CD4-positive, alpha-beta T cell treated with Interferon alpha-2 for 1 hour (primary cell): ENCODE measurements at regions not wholly inside any gene's neighbourhood (a gene's known extent, or its start where the extent isn't known, plus 50 kb on each side); places are given as distances from the start of the nearest gene placed in this dataset.
"Not testable (repeated sequence)": the region's sequence is repeated elsewhere in the genome, so short reads cannot be mapped to it uniquely, and the experiment has no call there.

Source experiments
- DNase-seq, 2 donors: peaks; one replicate each; pipeline ENCODE4 v3.0.0-alpha.2; 2020 to 2022

- DNase-seq, result not testable (repeated sequence)
These were observed 873.8 kb downstream of the PCDH17 start for GRCh38 chr13:58505262-58505920.

- no peak for DNase-seq
These were observed 896.8 kb downstream of the PCDH17 start for GRCh38 chr13:58528351-58528750.

GRCh38 chr13:58531614-58532013, 900.1 kb downstream of the PCDH17 start:
- no peak for DNase-seq

GRCh38 chr13:58542530-58542929, 911.0 kb downstream of the PCDH17 start:
- no peak for DNase-seq

GRCh38 chr13:58547419-58547818, 915.9 kb downstream of the PCDH17 start:
- no peak for DNase-seq

- no peak for DNase-seq
These were observed 934.6 kb downstream of the PCDH17 start for GRCh38 chr13:58566176-58566575.

- no peak for DNase-seq
These were observed 942.2 kb downstream of the PCDH17 start for GRCh38 chr13:58573743-58574142.

GRCh38 chr13:58574791-58575190, 943.2 kb downstream of the PCDH17 start:
- DNase-seq, result no peak

GRCh38 chr13:58579468-58579867, 947.9 kb downstream of the PCDH17 start:
- no peak for DNase-seq

- no peak for DNase-seq
These were observed 952.4 kb downstream of the PCDH17 start for GRCh38 chr13:58583966-58584365.

- no peak for DNase-seq
These were observed 953.1 kb downstream of the PCDH17 start for GRCh38 chr13:58584610-58585009.

GRCh38 chr13:58587183-58587582, 955.6 kb downstream of the PCDH17 start:
- no peak for DNase-seq

GRCh38 chr13:58592052-58592451, 960.5 kb downstream of the PCDH17 start:
- DNase-seq, result no peak

GRCh38 chr13:58592786-58593185, 961.2 kb downstream of the PCDH17 start:
- DNase-seq, result no peak

- no peak for DNase-seq
These were observed 963.4 kb downstream of the PCDH17 start for GRCh38 chr13:58594747-58595600.

GRCh38 chr13:58597552-58597951, 966.0 kb downstream of the PCDH17 start:
- DNase-seq, result no peak

GRCh38 chr13:58598241-58598640, 966.7 kb downstream of the PCDH17 start:
- DNase-seq, result no peak

GRCh38 chr13:58611117-58611516, 979.6 kb downstream of the PCDH17 start:
- DNase-seq, result no peak

GRCh38 chr13:58617880-58618665, 986.5 kb downstream of the PCDH17 start:
- DNase-seq, result no peak

- DNase-seq, result no peak
These were observed 988.0 kb downstream of the PCDH17 start for GRCh38 chr13:58619396-58620113.

- no peak for DNase-seq
These were observed 988.6 kb downstream of the PCDH17 start for GRCh38 chr13:58620176-58620575.

GRCh38 chr13:58625703-58626389, 994.3 kb downstream of the PCDH17 start:
- no peak for DNase-seq
